ENCODE measurements at regions not wholly inside any gene's neighbourhood (a gene's known extent, or its start where the extent isn't known, plus 50 kb on each side); places are given as distances from the start of the nearest gene placed in this dataset.

DNA sequence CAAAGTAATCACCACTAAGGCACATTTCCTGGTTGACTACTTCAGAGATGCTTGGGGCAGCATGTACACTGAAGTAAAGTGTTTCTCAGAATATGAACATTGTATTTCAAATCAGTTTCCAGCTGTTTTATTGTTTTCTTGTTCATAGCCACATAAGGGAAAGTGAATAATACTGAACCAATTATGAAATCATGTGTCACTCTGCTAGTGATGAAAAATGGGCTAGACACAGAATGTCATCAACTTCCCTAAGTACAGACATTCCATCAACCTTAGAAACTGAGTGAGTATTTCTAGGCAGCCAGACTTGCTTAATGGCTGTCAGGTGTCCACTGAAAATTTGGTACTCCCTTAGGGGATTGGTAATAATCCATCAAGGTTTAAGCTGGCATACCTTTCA, 603.5 kb downstream of the ARL4A start:
- no peak for TF ChIP-seq POLR2A (IDR thresholded peaks at IDR 0.05)
- TF ChIP-seq, protein P1, sequence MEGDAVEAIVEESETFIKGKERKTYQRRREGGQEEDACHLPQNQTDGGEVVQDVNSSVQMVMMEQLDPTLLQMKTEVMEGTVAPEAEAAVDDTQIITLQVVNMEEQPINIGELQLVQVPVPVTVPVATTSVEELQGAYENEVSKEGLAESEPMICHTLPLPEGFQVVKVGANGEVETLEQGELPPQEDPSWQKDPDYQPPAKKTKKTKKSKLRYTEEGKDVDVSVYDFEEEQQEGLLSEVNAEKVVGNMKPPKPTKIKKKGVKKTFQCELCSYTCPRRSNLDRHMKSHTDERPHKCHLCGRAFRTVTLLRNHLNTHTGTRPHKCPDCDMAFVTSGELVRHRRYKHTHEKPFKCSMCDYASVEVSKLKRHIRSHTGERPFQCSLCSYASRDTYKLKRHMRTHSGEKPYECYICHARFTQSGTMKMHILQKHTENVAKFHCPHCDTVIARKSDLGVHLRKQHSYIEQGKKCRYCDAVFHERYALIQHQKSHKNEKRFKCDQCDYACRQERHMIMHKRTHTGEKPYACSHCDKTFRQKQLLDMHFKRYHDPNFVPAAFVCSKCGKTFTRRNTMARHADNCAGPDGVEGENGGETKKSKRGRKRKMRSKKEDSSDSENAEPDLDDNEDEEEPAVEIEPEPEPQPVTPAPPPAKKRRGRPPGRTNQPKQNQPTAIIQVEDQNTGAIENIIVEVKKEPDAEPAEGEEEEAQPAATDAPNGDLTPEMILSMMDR (IDR thresholded peaks at IDR 0.05) = no peak
